ENCODE measurements at regions not wholly inside any gene's neighbourhood (a gene's known extent, or its start where the extent isn't known, plus 50 kb on each side); places are given as distances from the start of the nearest gene placed in this dataset.

- DNase-seq (ENCODE audit: low spot score) (no peak), ATAC-seq (peak; percentile 45)
Observed at GRCh38 chrX:102067966-102068723, 57.3 kb upstream of the TCEAL2 start.

- DNase-seq (ENCODE audit: low spot score) (no peak), ATAC-seq (no peak)
Observed at GRCh38 chrX:102063445-102064074, 61.9 kb upstream of the TCEAL2 start.

- ATAC-seq (no peak), DNase-seq (ENCODE audit: low spot score) (no peak)
Observed at GRCh38 chrX:102044496-102044895, 81.0 kb upstream of the TCEAL2 start.

- ATAC-seq (no peak), DNase-seq (ENCODE audit: low spot score) (no peak)
Observed at GRCh38 chrX:102043380-102043779, 82.1 kb upstream of the TCEAL2 start.

- DNase-seq (ENCODE audit: low spot score) (no peak), ATAC-seq (no peak)
Observed at GRCh38 chrX:102042372-102043325, 82.8 kb upstream of the TCEAL2 start.

- no peak for ATAC-seq
Observed at GRCh38 chrX:102029026-102029425, 96.5 kb upstream of the TCEAL2 start.

GRCh38 chrX:102018208-102018607 lies 86.4 kb upstream of the ZMAT1 start:
- ATAC-seq (no peak), DNase-seq (ENCODE audit: low spot score) (no peak)

More at GRCh38 chrX:102029026-102029425, 96.5 kb upstream of the TCEAL2 start:
- no peak for DNase-seq (ENCODE audit: low spot score)

- ATAC-seq: no peak
Observed at GRCh38 chrX:102008901-102009300, 77.1 kb upstream of the ZMAT1 start.

GRCh38 chrX:101999644-102000539 lies 68.1 kb upstream of the ZMAT1 start:
- DNase-seq (ENCODE audit: low spot score): no peak
- ATAC-seq: no peak

More at GRCh38 chrX:102008901-102009300, 77.1 kb upstream of the ZMAT1 start:
- no peak for DNase-seq (ENCODE audit: low spot score)

GRCh38 chrX:101993335-101993734 lies 61.5 kb upstream of the ZMAT1 start:
- DNase-seq (ENCODE audit: low spot score) (no peak), ATAC-seq (no peak)

GRCh38 chrX:101986586-101986985 lies 54.8 kb upstream of the ZMAT1 start:
- DNase-seq (ENCODE audit: low spot score): no peak
- ATAC-seq: no peak
